Nephron (organoid): ENCODE measurements at regions not wholly inside any gene's neighbourhood (a gene's known extent, or its start where the extent isn't known, plus 50 kb on each side); places are given as distances from the start of the nearest gene placed in this dataset.

ENCODE experiments used
- H3K27ac Mint-ChIP-seq, 3 experiments: 2 replicates each; pipeline ENCODE4 v1.8.0; 2020; ENCODE audit warnings: mixed read lengths in 3 of 3, mild to moderate bottlenecking in 2 of 3, moderate library complexity in 1 of 3
- H3K27me3 Mint-ChIP-seq: 2 replicates; pipeline ENCODE4 v1.8.0; 2021; ENCODE audit warnings: low read depth, mild to moderate bottlenecking, moderate library complexity, mixed read lengths
- H3K36me3 Mint-ChIP-seq: 2 replicates; pipeline ENCODE4 v1.8.0; 2020; ENCODE audit warnings: low read depth, mixed read lengths
- H3K4me1 Mint-ChIP-seq: 2 replicates; pipeline ENCODE4 v1.8.0; 2020; ENCODE audit warnings: mixed read lengths
- H3K4me3 Mint-ChIP-seq, 3 experiments: 2 replicates each; pipeline ENCODE4 v1.8.0; 2020; ENCODE audit warnings: mild to moderate bottlenecking in 3 of 3, mixed read lengths in 3 of 3, moderate library complexity in 2 of 3
- H3K9me3 Mint-ChIP-seq: 2 replicates; pipeline ENCODE4 v1.8.0; 2020; ENCODE audit warnings: mixed read lengths
- TF ChIP-seq, protein P1 (sequence below), 3 experiments: fragments of 200-600 bp; sonication (generic); IDR thresholded peaks; one replicate each; pipeline ENCODE4 v1.5.0; 2021; ENCODE audit warnings: antibody characterized with exemption in 3 of 3; ENCODE audit not compliant: unreplicated experiment in 3 of 3

DNA sequence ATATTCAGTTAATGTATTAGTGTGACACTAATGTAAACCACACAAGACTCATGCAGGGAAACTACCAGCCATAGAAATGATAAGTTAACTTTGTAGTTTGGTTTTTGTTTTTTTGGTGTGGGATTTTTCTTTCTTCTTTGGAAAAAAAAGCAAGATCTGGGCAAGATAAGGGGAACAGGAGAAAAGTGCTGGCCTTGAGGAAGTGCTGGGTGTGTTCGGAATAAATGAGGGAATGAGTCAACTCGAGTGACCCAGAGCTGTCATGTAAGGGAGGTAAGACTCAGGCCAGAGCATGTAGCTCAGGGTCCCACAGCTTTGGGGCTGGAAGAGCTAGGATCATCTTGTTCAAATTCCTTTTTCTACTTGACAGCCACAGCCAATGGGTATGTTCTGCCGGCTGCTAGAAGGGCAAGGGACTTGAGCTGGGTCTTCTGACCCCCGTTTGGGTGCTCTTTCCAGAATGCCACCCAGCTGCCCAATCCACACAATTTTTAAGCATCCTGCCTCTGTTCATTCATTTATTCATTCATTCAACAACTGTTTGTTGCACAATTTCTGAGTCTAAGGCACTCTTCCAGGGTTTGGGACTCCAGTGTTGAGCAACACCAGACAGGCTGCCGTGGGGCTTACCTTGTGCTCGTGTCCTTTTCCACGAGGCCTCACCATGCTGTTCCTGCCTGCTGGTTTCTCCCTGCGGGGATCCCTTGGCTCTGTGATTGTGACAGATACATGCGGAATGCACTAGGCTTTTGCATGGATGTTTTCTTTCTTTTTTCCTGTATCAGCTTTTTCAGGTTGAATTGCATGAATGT is 54.5 kb downstream of the CLDN34 start:
- H3K27ac Mint-ChIP-seq: no peak overlapping the region
- peaks cover 36% of the 10 kb centered on the region for H3K9me3 Mint-ChIP-seq
- no peaks in the 10 kb centered on the region for H3K27me3 Mint-ChIP-seq
- no peak overlapping the region for H3K4me3 Mint-ChIP-seq
- H3K4me1 Mint-ChIP-seq: peaks cover 16% of the 10 kb centered on the region
- H3K36me3 Mint-ChIP-seq: peaks cover 34% of the 10 kb centered on the region
- TF ChIP-seq, protein P1, sequence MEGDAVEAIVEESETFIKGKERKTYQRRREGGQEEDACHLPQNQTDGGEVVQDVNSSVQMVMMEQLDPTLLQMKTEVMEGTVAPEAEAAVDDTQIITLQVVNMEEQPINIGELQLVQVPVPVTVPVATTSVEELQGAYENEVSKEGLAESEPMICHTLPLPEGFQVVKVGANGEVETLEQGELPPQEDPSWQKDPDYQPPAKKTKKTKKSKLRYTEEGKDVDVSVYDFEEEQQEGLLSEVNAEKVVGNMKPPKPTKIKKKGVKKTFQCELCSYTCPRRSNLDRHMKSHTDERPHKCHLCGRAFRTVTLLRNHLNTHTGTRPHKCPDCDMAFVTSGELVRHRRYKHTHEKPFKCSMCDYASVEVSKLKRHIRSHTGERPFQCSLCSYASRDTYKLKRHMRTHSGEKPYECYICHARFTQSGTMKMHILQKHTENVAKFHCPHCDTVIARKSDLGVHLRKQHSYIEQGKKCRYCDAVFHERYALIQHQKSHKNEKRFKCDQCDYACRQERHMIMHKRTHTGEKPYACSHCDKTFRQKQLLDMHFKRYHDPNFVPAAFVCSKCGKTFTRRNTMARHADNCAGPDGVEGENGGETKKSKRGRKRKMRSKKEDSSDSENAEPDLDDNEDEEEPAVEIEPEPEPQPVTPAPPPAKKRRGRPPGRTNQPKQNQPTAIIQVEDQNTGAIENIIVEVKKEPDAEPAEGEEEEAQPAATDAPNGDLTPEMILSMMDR (IDR thresholded peaks at IDR 0.05; ENCODE audit: unreplicated experiment in 3 of 3): no peak

DNA sequence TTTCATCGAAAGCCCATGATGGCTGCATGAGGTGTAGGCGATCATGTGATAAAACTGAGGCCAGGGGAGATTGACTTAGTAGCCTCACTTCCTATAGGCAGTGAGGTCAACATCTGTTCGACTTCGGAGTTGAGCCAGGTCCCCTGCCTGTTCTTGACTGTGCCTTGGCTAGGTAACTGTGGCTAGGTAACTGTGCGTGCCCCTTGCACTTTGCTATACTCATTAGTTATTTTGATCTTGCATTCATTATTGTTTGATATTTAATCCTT is 55.0 kb downstream of the CLDN34 start:
- TF ChIP-seq, protein P1 (IDR thresholded peaks at IDR 0.05; ENCODE audit: unreplicated experiment in 3 of 3): no peak
- Mint-ChIP-seq H3K27ac (no peak overlapping the region), H3K27me3 (no peaks in the 10 kb centered on the region), H3K4me3 (no peak overlapping the region), H3K4me1 (peaks cover 11% of the 10 kb centered on the region), H3K9me3 (peaks cover 36% of the 10 kb centered on the region), H3K36me3 (peaks cover 38% of the 10 kb centered on the region)

DNA sequence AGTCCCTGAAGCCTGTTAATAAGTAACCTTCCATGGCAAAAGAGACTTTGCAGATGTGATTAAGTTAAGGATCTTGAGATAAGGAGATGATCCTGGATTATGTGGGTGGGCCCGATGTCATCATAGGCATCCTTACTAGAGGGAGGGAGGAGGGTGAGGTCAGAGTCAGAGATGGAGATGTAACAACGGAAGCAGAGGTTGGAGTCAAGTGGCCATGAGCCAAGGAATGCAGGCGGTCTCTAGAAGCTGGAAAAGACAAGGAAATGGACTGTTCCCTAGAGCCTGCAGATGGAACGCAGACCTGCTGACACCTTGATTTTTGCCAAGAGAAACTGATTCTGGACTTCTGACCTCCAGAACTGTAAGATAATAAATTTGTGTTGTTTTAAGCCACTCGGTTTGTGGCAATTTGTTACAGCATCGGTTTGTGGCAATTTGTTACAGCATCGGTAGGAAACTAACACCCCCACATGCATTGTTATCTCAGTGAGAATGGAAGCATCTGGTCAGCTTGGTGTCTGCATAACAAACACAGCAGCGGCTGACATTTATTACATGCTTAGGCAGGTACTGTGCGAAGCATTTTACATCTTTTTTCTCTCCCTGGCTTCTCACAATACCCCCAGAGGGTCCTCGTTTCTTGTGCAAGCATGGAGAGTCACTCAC is 55.6 kb downstream of the CLDN34 start:
- H3K36me3 Mint-ChIP-seq: peaks cover 42% of the 10 kb centered on the region
- H3K27ac Mint-ChIP-seq: no peak overlapping the region
- H3K9me3 Mint-ChIP-seq: peaks cover 38% of the 10 kb centered on the region
- H3K4me1 Mint-ChIP-seq: peaks cover 8% of the 10 kb centered on the region
- TF ChIP-seq, protein P1 (IDR thresholded peaks at IDR 0.05; ENCODE audit: unreplicated experiment in 3 of 3): no peak
- no peak overlapping the region for H3K4me3 Mint-ChIP-seq
- no peaks in the 10 kb centered on the region for H3K27me3 Mint-ChIP-seq

DNA sequence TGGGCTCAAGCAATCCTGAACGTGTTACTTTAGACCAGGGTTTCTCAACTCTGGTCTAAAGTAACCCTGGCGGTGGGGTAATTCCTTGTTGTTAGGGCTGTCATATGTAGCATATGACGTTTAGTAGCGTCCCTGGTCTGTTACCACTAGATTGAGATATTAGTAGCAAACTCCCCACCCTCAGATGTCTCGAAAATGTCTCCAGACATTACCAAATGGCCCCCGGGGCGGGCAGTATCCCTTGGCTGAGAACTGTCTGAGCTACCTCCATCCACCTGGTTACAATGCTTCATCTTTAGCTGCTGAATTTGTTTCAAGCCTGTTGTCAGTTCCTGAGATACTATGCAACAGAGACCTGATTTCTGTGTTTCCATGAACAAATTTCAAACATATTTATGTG is 56.7 kb downstream of the CLDN34 start:
- TF ChIP-seq, protein P1 (IDR thresholded peaks at IDR 0.05; ENCODE audit: unreplicated experiment in 3 of 3): no peak
- Mint-ChIP-seq H3K9me3 (peaks cover 39% of the 10 kb centered on the region), H3K4me1 (no peaks in the 10 kb centered on the region), H3K27me3 (no peaks in the 10 kb centered on the region), H3K4me3 (no peak overlapping the region), H3K27ac (no peak overlapping the region), H3K36me3 (peaks cover 43% of the 10 kb centered on the region)

DNA sequence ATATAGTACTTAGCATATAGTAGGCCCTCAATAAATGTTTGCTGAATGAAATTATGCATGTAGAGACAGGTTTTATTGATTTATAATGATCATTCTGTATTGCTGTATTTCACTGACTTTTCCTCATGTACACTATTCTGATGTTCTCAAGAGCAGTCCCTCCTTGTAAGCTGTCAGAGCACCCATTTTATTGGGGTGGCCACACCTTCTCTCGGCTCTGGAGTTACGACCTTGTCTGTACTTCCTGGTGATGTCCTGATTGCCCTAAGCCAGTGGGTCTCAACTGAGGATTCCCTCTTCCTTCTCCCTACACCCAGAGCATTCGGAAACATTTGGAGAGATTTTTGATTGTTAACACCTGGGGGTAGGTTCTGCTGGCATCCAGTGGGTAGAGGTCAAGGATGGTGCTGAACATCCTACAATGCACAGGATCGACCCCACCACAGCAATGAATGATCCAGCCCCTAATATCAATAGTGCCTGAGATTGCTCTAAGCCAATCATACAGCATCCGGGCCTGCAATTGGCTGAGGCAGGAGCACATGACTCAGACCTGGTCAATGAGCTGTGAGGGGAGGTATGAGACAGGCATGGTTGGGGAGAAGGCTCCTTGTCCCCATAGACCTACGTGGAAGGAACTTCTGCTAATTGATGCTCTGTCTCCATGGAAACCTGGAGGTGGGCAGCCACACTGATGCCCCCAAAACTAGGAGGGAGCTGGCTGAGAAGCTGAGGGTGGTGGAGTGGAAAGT is 58.8 kb downstream of the CLDN34 start:
- H3K4me1 Mint-ChIP-seq: no peaks in the 10 kb centered on the region
- peaks cover 43% of the 10 kb centered on the region for H3K36me3 Mint-ChIP-seq
- H3K9me3 Mint-ChIP-seq: peaks cover 38% of the 10 kb centered on the region
- no peak overlapping the region for H3K27ac Mint-ChIP-seq
- no peaks in the 10 kb centered on the region for H3K27me3 Mint-ChIP-seq
- no peak overlapping the region for H3K4me3 Mint-ChIP-seq
- TF ChIP-seq, protein P1 (IDR thresholded peaks at IDR 0.05; ENCODE audit: unreplicated experiment in 3 of 3): no peak
